GM12891 (cell line): ENCODE measurements at regions not wholly inside any gene's neighbourhood (a gene's known extent, or its start where the extent isn't known, plus 50 kb on each side); places are given as distances from the start of the nearest gene placed in this dataset.

Source experiments
- DNase-seq: peaks from one replicate; pipeline ENCODE4 v3.0.0; 2011; ENCODE audit warnings: low spot score; ENCODE audit not compliant: insufficient read length
- FAIRE-seq: peaks from 2 replicates; lab custom pipeline; 2011; peaks lifted over from hg19 to GRCh38; lab: Jason Lieb, UNC
- PAX5 ChIP-seq: IDR thresholded peaks from 2 replicates; pipeline ENCODE4 v1.6.1; 2011; ENCODE audit warnings: low read length, moderate library complexity, mild to moderate bottlenecking; ENCODE audit not compliant: insufficient read depth, severe bottlenecking
- POLR2A ChIP-seq: IDR thresholded peaks from 2 replicates; pipeline ENCODE4 v1.6.1; 2011; ENCODE audit warnings: low read depth, low read length, control low read depth
- POLR2AphosphoS5 ChIP-seq: IDR thresholded peaks from 2 replicates; pipeline ENCODE4 v1.6.1; 2011; ENCODE audit warnings: low read depth, low read length, control low read depth
- POU2F2 ChIP-seq: IDR thresholded peaks from 2 replicates; pipeline ENCODE4 v1.6.1; 2011; ENCODE audit warnings: low read depth, mild to moderate bottlenecking, control low read depth, low read length, moderate library complexity
- SPI1 ChIP-seq: IDR thresholded peaks from 2 replicates; pipeline ENCODE4 v1.6.1; 2011; ENCODE audit warnings: low read depth, low read length, control low read depth
- TAF1 ChIP-seq: IDR thresholded peaks from 2 replicates; pipeline ENCODE4 v1.6.1; 2011; ENCODE audit warnings: low read depth, low read length, control low read depth

DNA sequence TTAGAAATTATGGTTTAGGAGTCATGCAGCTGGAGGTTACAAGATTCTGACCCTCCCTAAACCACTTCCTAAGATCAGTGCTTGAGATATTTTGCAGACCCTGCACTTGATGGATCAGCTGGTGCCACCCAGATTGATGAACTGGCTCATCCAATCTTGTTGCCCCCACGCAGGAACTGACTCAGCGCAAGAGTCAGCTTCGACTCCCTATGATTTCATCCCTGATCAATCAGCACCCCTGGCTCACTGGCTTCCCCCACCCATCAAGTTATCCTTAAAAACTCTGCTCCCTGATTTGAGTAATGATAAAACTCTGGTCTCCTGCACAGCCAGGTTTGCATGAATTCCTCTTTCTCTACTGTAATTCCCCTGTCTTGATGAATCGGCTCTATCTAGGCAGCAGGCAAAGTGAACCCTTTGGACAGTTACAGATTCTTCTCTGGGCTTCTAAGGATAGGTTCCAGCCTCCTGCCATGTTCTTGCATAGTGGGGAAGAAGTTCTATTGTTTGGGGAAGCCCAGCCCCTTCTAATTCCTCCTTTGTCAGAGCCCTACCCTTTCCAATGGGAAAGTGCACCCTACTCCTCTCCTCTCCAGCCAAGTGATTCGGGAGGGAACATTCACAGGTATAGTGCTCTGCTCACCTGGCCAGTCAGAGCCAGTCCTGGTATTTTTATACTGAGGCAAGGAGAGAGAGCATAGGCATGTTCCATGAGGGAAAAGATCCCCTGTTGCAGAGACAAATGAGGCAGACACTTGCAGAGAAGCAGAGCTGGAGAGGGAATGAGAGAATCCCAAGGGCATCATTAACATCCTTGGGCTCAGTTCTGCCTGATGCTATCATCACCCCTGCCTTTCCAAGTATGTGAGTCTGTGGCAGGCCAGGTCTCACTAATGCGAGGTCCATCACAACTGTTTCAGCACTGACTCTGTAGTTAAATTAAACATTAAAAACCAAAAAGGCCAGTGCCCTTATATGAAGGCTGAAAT lies 224.4 kb upstream of the GALNT17 start:
- no peak for FAIRE-seq
- DNase-seq, result no peak
- TF ChIP-seq POLR2AphosphoS5 (no peak), POU2F2 (no peak), SPI1 (no peak), POLR2A (no peak), TAF1 (no peak), PAX5 (no peak)

DNA sequence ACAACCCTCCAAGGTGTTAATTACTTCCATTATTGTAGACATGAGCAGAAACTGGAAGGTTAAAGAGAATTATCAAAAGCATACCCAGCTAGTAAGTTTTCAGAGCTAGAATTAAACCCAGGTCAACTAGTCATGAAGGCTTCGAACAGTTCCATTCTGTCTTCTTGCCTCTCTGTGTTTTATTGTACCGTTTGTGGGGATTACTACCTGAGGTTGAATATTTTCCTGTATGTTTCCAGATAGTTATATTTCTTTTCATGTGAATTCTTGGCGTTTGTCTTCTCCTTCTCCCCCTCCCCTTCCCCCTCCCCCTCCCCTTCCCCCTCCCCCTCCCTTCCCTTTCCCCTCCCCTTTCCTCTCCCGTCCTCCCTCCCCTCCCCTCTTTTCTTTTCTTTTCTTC lies 218.0 kb upstream of the GALNT17 start:
- no peak for FAIRE-seq
- no peak for DNase-seq
- TF ChIP-seq TAF1 (no peak), POU2F2 (no peak), POLR2A (no peak)

DNA sequence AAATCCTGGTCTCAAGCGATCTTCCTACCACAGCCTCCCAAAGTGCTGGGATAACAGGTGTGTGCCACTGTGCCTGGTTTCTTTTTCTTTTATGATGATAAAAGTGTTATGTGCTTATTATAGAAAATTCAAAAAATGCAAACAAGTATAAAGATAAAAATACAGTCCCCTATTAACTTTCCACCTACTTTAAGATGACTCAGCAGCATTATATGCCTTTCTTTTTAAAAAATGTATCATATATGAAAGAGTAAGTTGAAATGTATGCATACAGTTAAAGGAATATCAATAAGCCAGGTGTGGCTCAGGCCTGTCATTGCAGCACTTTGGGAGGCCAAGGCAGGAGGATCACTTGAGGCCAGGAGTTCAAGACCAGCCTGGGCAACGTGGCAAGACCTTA lies 216.9 kb upstream of the GALNT17 start:
- FAIRE-seq (no peak), DNase-seq (no peak)
- TF ChIP-seq PAX5, result no peak
- no peak for TF ChIP-seq POLR2AphosphoS5
- TF ChIP-seq TAF1, result no peak
- TF ChIP-seq POU2F2, result no peak
- TF ChIP-seq POLR2A, result no peak
- no peak for TF ChIP-seq SPI1

DNA sequence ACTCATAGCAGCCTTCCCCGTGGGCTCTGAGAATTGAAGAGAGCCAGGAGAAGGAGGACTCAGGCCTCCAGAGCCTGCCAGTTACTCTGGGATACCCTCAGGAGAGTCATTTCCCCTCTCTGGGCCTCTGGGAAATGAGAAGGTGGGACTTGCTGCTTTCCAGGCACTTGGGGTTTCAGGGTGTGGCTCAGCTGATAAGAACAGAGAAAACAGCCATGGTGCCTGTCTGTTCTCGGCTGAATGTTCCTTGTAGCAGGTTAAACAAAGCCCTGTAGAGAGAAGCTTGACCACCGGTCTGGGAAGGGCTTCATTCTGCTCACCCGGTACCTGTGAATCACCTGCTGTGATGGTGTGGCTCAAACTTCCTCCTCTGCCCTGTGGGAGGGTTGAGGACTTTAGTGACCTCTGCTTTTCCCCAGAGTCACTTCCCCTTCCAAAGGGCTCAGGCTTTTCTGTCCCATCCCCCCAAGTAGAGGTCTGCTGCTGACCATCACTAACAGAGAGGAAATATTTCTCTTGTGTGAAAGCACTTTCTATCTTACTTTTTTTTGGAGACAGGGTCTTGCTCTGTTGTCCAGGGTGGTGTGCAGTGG lies 212.4 kb upstream of the GALNT17 start:
- FAIRE-seq (no peak), DNase-seq (no peak)
- TF ChIP-seq SPI1 (no peak), TAF1 (no peak), POLR2AphosphoS5 (no peak), POU2F2 (no peak), PAX5 (no peak)

DNA sequence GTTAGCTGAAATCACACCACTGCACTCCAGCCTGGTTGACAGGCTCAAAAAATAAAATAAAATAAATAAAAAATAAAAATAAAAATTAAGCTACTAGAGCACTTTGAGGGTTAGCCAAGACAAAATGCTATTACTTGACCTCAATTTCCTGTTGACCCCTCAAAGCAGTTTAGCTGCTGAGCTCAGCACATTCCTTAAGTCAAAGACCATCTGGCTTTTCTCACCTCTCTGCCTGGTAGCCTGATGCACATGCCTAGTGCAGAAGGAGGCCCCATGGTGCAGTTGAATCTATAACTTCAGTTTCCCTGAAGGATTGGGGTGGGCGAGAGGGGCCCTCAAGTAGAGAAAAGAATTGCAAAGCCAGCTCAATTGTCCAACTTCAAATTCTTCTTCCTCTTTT lies 211.1 kb upstream of the GALNT17 start:
- TF ChIP-seq POLR2AphosphoS5 (no peak), PAX5 (no peak), POU2F2 (no peak), SPI1 (no peak), POLR2A (no peak), TAF1 (no peak)
- FAIRE-seq, result no peak
- no peak for DNase-seq

DNA sequence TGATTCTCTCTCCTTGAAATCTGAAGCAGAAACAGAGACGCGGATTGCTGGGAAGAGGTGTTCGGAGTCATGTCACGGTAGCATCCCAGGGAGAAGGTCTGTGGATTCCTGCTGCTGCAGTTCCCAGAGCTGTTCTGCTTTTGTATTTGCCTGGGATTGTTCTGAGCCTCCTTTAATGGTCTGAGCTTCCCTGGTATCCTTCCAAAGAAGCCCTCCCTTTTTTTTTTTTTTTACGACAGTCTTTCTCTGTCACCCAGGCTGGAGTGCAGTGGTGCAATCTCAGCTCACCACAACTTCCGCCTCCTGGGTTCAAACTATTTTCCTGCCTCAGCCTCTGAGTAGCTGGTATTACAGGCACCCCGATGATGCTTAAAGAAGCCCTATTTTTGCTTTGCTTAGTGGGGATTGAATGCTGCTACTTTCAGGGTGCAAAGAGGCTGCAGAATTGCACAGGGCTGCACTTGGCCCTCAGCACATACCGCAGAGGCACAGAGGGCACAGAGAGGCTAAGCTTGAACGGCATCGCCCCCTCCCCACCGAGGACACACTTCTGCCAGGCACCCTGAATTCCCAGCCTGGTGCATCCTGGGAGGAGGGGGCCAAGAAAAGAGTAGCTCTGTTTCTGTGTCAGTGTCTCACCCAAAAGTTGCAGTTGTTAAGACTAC lies 208.6 kb upstream of the GALNT17 start:
- TF ChIP-seq POU2F2 (no peak), PAX5 (no peak), POLR2A (no peak), TAF1 (no peak), SPI1 (no peak), POLR2AphosphoS5 (no peak)
- DNase-seq, result no peak
- FAIRE-seq, result no peak

DNA sequence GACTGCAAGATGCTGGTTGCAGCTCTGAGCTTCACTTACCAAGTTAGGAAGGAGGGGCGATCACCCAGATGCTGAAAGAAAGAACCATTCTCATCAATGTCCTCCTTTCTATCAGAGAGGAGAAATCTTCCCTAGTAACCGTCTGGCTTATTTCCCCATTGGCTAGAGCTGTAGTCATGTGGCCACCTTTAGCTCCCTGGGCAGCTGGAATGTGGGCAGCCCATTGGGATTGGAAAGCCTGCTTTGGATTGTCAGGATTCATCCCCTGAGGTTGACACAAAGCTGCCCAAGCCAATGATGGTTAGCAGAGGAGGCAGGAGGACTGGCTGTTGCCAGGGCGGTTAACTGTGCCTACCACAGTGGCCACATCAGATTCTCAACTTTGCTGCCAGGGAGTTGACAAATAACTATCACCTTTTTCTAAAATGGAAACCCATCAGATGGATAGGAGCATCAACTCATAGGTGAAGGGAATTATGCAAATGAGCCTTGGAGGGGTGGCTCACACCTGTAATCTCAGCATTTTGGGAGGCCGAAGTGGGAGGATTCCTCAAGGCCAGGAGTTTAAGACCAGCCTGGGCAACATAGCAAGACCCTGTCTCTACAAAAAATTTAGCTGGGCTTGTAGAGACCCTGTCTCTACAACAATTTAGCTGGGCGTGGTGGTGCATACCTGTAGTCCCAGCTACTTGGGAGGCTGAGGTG lies 206.4 kb upstream of the GALNT17 start:
- no peak for DNase-seq
- FAIRE-seq, result no peak
- no peak for TF ChIP-seq TAF1
- no peak for TF ChIP-seq PAX5
- no peak for TF ChIP-seq SPI1
- TF ChIP-seq POU2F2, result no peak
- TF ChIP-seq POLR2A, result no peak
- no peak for TF ChIP-seq POLR2AphosphoS5

DNA sequence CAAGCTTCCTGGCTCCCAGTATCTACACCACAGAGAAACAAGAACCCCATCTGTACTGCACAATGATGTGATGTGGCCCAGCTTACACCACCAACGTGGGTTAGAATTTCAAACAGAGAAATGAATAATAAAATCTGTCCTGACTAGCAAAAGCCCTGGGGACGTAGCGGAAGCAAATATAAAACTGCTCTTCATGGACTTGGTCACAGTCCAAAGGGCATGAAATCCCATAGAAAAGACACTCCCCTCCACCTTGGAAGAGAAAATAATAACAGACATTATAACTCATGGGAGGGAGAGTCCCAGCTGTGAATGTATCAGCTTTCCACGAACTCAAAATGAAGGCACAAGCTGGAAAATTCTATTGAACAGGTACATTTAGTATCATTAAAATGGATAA lies 205.3 kb upstream of the GALNT17 start:
- no peak for FAIRE-seq
- no peak for DNase-seq
- TF ChIP-seq TAF1 (no peak), SPI1 (no peak), POU2F2 (no peak), PAX5 (no peak), POLR2AphosphoS5 (no peak), POLR2A (no peak)

DNA sequence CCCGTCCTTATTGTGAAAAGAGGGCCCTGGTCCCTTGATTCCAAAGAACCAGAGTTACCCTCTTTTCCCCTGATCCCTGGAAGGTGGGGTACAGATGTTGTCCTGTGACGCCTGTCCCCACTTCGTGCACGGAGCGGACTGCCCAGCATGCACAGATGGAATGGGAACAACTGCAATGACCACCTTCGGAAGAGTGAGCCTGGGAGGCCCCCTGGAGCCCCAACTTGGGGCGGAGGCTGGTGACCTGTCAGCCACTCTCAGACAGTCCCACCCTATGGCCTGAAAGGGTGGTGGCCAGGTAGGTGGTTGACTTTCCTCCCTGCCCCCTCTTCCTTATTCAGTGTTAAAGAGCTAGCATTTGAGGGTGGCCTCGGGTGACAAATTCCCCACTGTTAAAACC lies 196.6 kb upstream of the GALNT17 start:
- DNase-seq, result no peak
- no peak for TF ChIP-seq POLR2A
- no peak for TF ChIP-seq POLR2AphosphoS5
- TF ChIP-seq PAX5, result no peak
- TF ChIP-seq SPI1, result no peak
- no peak for TF ChIP-seq TAF1
- no peak for TF ChIP-seq POU2F2
- FAIRE-seq, result no peak
